Adrenal gland (tissue), 9 donors: ENCODE measurements at regions not wholly inside any gene's neighbourhood (a gene's known extent, or its start where the extent isn't known, plus 50 kb on each side); places are given as distances from the start of the nearest gene placed in this dataset.

Experiments used
- DNase-seq, 7 donors: peaks; one replicate each; pipeline ENCODE4 v3.0.0-alpha.2; 2019 to 2020
- H3K27ac ChIP-seq, 5 donors: fragments of 200-600 bp; sonication (generic) in 4 of 5; 1 replicate in 3 of 5; 2 replicates in 2 of 5; pipeline versions ENCODE4 v1.5.1 to v1.8.0; 2016 to 2020; ENCODE audit warnings: mild to moderate bottlenecking in 1 of 5
- H3K27me3 ChIP-seq: fragments of 200-600 bp; 2 replicates; pipeline ENCODE4 v1.8.0; 2021
- H3K36me3 ChIP-seq, 2 donors: fragments of 200-600 bp; replicated peaks in 1 of 2; 1 replicate in 1 of 2; 2 replicates in 1 of 2; pipeline versions ENCODE4 v1.5.1 to v1.8.0; 2018 to 2022
- H3K4me1 ChIP-seq, 2 donors: fragments of 200-600 bp; replicated peaks in 1 of 2; 1 replicate in 1 of 2; 2 replicates in 1 of 2; pipeline versions ENCODE4 v1.5.1 to v1.8.0; 2018 to 2021
- H3K4me3 ChIP-seq, 4 donors: fragments of 200-600 bp; sonication (generic) in 3 of 4; one replicate each; pipeline ENCODE4 v1.5.1; 2016 to 2018
- H3K9me3 ChIP-seq, 3 donors: fragments of 200-600 bp; sonication (generic) in 1 of 3; replicated peaks in 1 of 3; 1 replicate in 2 of 3; 2 replicates in 1 of 3; pipeline versions ENCODE4 v1.5.1 to v1.8.0; 2016 to 2021
- CTCF ChIP-seq, 6 experiments: fragments of 450-650 bp in 4 of 6; fragments of 200-600 bp in 2 of 6; sonication (generic) in 1 of 6; IDR thresholded peaks; 1 replicate in 5 of 6; 2 replicates in 1 of 6; pipeline versions ENCODE4 v1.5.1 to v1.8.0; 2016 to 2021; ENCODE audit warnings: antibody characterized with exemption in 6 of 6, mild to moderate bottlenecking in 2 of 6, moderate library complexity in 1 of 6
- POLR2A ChIP-seq, 2 donors: fragments of 450-650 bp; IDR thresholded peaks; one replicate each; pipeline ENCODE4 v1.6.1; 2017; ENCODE audit warnings: antibody characterized with exemption in 2 of 2, mild to moderate bottlenecking in 2 of 2, moderate library complexity in 1 of 2
- WGBS, 4 donors: extraction: QIAGEN DNeasy Blood & Tissue Kit in 2 of 4; methylation state at CpG; one replicate each; pipeline versions ENCODE4 v1.1.5 to v1.1.7; 2013 to 2017; 5-methylcytosine and 5-hydroxymethylcytosine counted together
- intact Hi-C, 2 donors: fragments of 100-400 bp; cut with DNase I; formaldehyde crosslinking; loops; one replicate each; pipeline versions ENCODE4 v1.14.1 to v1.15.0; 2022 to 2023
- donor health status: healthy with polysubstance abuse.
- donor health status: Bipolar disorder and iron deficiency.
- donor health status: DM: yes; HTN: yes; CAD: no.
- donor health status: DM: no; HTN: no; CAD: no.
- donor health status: DM: no; HTN: no; CAD: no.

DNA sequence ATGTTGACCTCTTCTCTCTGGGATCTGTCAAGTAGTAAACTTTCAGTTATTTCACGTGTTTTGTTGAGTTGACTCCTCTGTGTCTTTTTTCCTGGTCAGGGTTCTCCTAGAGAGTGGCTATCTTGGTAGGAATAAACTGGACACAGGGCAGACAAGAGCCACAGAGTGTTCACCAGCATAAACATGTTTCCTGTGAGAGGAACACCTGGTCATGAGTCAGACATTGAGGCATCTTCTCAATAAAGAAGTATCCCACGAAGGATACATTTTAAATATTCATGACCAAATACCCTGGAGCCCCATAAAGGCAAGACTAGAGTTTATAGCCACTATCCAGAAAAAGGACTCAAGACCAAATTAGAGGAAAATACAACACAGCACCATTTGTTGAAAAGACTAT lies 269.7 kb upstream of the ZNF521 start:
- Histone ChIP-seq H3K4me1 (no peaks in the 10 kb centered on the region), H3K27me3 (no peaks in the 10 kb centered on the region), H3K4me3 (no peak overlapping the region), H3K9me3 (peaks cover 0 to 6% (median 4%) of the 10 kb centered on the region in 3 donors), H3K27ac (no peak overlapping the region), H3K36me3 (no peaks in the 10 kb centered on the region)
- 73 to 88% (median 84%) methylated on average over 2 of the region's 2 CpGs for WGBS, 4 donors
- TF ChIP-seq CTCF (IDR thresholded peaks at IDR 0.05) (no peak), POLR2A (IDR thresholded peaks at IDR 0.05) (no peak)
- DNase-seq, result no peak
- intact Hi-C loops, result no loop called here

- intact Hi-C loops, result no loop called here
- Histone ChIP-seq H3K4me1 (no peaks in the 10 kb centered on the region), H3K36me3 (no peaks in the 10 kb centered on the region), H3K9me3 (peaks cover 0 to 6% (median 4%) of the 10 kb centered on the region in 3 donors), H3K27me3 (no peaks in the 10 kb centered on the region), H3K27ac (no peak overlapping the region), H3K4me3 (no peak overlapping the region)
- TF ChIP-seq POLR2A (IDR thresholded peaks at IDR 0.05), result no peak
- TF ChIP-seq CTCF (IDR thresholded peaks at IDR 0.05), result no peak
- 93 to 100% (median 95%) methylated on average over 1 of the region's 1 CpG for WGBS, 4 donors
- no peak for DNase-seq
These were observed 269.2 kb upstream of the ZNF521 start for GRCh38 chr18:25621144-25621543.

DNA sequence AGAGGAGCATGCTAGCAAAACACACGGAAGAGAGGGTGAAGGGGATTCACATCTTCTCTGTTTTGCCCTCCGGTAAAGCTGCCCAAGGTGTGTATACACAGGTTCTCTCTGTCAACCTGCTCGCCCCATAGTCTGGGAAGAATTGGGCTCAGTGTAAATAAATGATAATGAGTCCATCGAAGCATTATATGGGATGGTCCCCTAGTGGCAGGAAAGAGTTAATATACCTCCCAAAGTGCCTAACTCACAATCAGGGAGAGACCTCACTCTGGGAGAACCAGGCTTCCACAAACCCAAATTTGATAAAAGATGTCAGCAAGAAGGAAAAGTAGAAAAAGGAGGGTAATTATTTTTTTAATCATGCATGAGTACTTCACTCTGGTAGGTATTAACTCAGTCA lies 262.2 kb upstream of the ZNF521 start:
- Histone ChIP-seq H3K9me3 (no peaks in the 10 kb centered on the region), H3K27me3 (no peaks in the 10 kb centered on the region), H3K4me3 (no peak overlapping the region), H3K27ac (no peak overlapping the region), H3K4me1 (no peaks in the 10 kb centered on the region), H3K36me3 (no peaks in the 10 kb centered on the region)
- no peak for DNase-seq
- WGBS, 4 donors, result 90 to 96% (median 93%) methylated on average over 4 of the region's 4 CpGs
- no peak for TF ChIP-seq CTCF (IDR thresholded peaks at IDR 0.05)
- TF ChIP-seq POLR2A (IDR thresholded peaks at IDR 0.05), result no peak
- intact Hi-C loops, result no loop called here

DNA sequence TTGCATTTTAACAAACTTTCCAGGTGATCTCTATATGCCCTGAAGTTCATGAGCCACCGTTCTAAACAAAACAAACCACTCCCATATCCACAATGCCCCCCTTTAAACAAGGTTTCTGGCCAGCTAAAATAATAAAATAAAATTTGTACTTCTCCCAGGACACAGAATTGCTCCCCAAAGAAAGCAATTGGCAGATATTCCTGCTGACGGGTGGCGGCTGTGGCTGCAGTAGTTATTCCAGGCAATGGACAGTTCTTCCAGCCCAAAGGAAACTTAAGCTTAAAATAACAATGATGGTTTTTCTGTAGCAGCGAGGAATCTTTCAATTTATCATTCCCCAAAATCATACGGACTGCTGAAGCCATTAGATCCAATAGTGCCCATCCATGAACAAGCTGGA lies 260.5 kb upstream of the ZNF521 start:
- Histone ChIP-seq H3K36me3 (no peaks in the 10 kb centered on the region), H3K27me3 (no peaks in the 10 kb centered on the region), H3K27ac (no peak overlapping the region), H3K9me3 (no peaks in the 10 kb centered on the region), H3K4me1 (no peaks in the 10 kb centered on the region), H3K4me3 (no peak overlapping the region)
- TF ChIP-seq CTCF (IDR thresholded peaks at IDR 0.05) (no peak), POLR2A (IDR thresholded peaks at IDR 0.05) (no peak)
- intact Hi-C loops, result no loop called here
- no peak for DNase-seq
- 62 to 72% (median 70%) methylated on average over 5 of the region's 5 CpGs for WGBS, 4 donors
